Liver (tissue), 8 donors: ENCODE measurements at regions not wholly inside any gene's neighbourhood (a gene's known extent, or its start where the extent isn't known, plus 50 kb on each side); places are given as distances from the start of the nearest gene placed in this dataset.
A peak's percentile ranks its signal among the peaks of the same experiment; 100 is the strongest.

Source experiments
- DNase-seq: peaks from one replicate; pipeline ENCODE4 v3.0.0-alpha.2; 2017; ENCODE audit warnings: low spot score
- H3K27ac ChIP-seq, 2 donors: one replicate each; pipeline ENCODE4 v1.7.0; 2013; ENCODE audit warnings: inconsistent platforms in 2 of 2, low read length in 2 of 2, control low read depth in 1 of 2, low read depth in 1 of 2, mild to moderate bottlenecking in 1 of 2
- H3K27me3 ChIP-seq, 4 donors: one replicate each; pipeline versions ENCODE4 v1.6.1 to v1.7.0; 2013; ENCODE audit warnings: low read length in 3 of 4, inconsistent platforms in 1 of 4, mild to moderate bottlenecking in 1 of 4, moderate library complexity in 1 of 4; ENCODE audit not compliant: control insufficient read depth in 4 of 4, insufficient read depth in 4 of 4
- H3K36me3 ChIP-seq, 4 donors: one replicate each; pipeline versions ENCODE4 v1.6.1 to v1.7.0; 2013; ENCODE audit warnings: low read length in 3 of 4, mild to moderate bottlenecking in 3 of 4, low read depth in 1 of 4, moderate library complexity in 1 of 4; ENCODE audit not compliant: control insufficient read depth in 4 of 4, insufficient read depth in 3 of 4
- H3K4me1 ChIP-seq, 4 donors: one replicate each; pipeline versions ENCODE4 v1.6.1 to v1.7.0; 2013; ENCODE audit warnings: low read length in 3 of 4, mild to moderate bottlenecking in 3 of 4, moderate library complexity in 1 of 4; ENCODE audit not compliant: control insufficient read depth in 4 of 4, insufficient read depth in 4 of 4
- H3K4me3 ChIP-seq, 3 donors: one replicate each; pipeline versions ENCODE4 v1.6.1 to v1.7.0; 2013; ENCODE audit warnings: low read length in 3 of 3, control low read depth in 1 of 3, low read depth in 1 of 3, mild to moderate bottlenecking in 1 of 3
- H3K9ac ChIP-seq, 2 donors: one replicate each; pipeline ENCODE4 v1.7.0; 2013; ENCODE audit warnings: low read length in 2 of 2, mild to moderate bottlenecking in 2 of 2, moderate library complexity in 2 of 2, control low read depth in 1 of 2, low read depth in 1 of 2
- H3K9me3 ChIP-seq, 4 donors: one replicate each; pipeline versions ENCODE4 v1.6.1 to v1.7.0; 2013; ENCODE audit warnings: low read length in 3 of 4; ENCODE audit not compliant: control insufficient read depth in 4 of 4
- ATF3 ChIP-seq: IDR thresholded peaks from 2 replicates; pipeline ENCODE4 v1.6.1; 2016; ENCODE audit warnings: antibody characterized with exemption
- EGR1 ChIP-seq, 2 donors: IDR thresholded peaks; 2 replicates each; pipeline ENCODE4 v1.6.1; 2016 to 2018; ENCODE audit warnings: antibody characterized with exemption in 2 of 2, low read depth in 2 of 2
- FOXA1 ChIP-seq: IDR thresholded peaks from 2 replicates; pipeline ENCODE4 v1.6.1; 2016; ENCODE audit warnings: antibody characterized with exemption
- HNF4A ChIP-seq, 2 donors: conservative IDR thresholded peaks; 2 replicates each; pipeline ENCODE4 v1.6.1; 2016; ENCODE audit warnings: antibody characterized with exemption in 2 of 2, mild to moderate bottlenecking in 2 of 2
- HNF4G ChIP-seq: IDR thresholded peaks from 2 replicates; pipeline ENCODE4 v1.6.1; 2016; ENCODE audit warnings: antibody characterized with exemption
- JUND ChIP-seq, 2 donors: IDR thresholded peaks; 2 replicates each; pipeline ENCODE4 v1.6.1; 2016; ENCODE audit warnings: antibody characterized with exemption in 2 of 2
- NR2F2 ChIP-seq: IDR thresholded peaks from 2 replicates; pipeline ENCODE4 v1.6.1; 2016; ENCODE audit warnings: antibody characterized with exemption
- RAD21 ChIP-seq, 2 donors: IDR thresholded peaks; 2 replicates each; pipeline ENCODE4 v1.6.1; 2016; ENCODE audit warnings: antibody characterized with exemption in 2 of 2, mild to moderate bottlenecking in 2 of 2
- RXRA ChIP-seq, 2 donors: IDR thresholded peaks; 2 replicates each; pipeline ENCODE4 v1.6.1; 2017 to 2018; ENCODE audit warnings: antibody characterized with exemption in 2 of 2, mild to moderate bottlenecking in 1 of 2
- SP1 ChIP-seq: IDR thresholded peaks from 2 replicates; pipeline ENCODE4 v1.6.1; 2018; ENCODE audit warnings: antibody characterized with exemption, mild to moderate bottlenecking
- TAF1 ChIP-seq: conservative IDR thresholded peaks from 2 replicates; pipeline ENCODE4 v1.6.1; 2016; ENCODE audit warnings: antibody characterized with exemption, mild to moderate bottlenecking
- ZBTB33 ChIP-seq: IDR thresholded peaks from 2 replicates; pipeline ENCODE4 v1.6.1; 2016; ENCODE audit warnings: antibody characterized with exemption
- WGBS: extraction: QIAGEN DNeasy Blood & Tissue Kit; methylation state at CpG from one replicate; pipeline ENCODE4 v1.1.7; 2013; 5-methylcytosine and 5-hydroxymethylcytosine counted together
- TF ChIP-seq, protein P1 (sequence below): fragments of 150-350 bp; IDR thresholded peaks from 2 replicates; pipeline ENCODE4 v1.5.1; 2017; ENCODE audit warnings: improper control_type of control experiment, low read depth, low read length; ENCODE audit not compliant: missing input control
- TF ChIP-seq, protein P2 (sequence below): IDR thresholded peaks from 2 replicates; pipeline ENCODE4 v1.6.1; 2016; ENCODE audit warnings: antibody characterized with exemption, mild to moderate bottlenecking
- donor health status: healthy.
- donor health status: healthy.
- donor health status: healthy.
- donor health status: healthy.
- donor health status: healthy.

- Histone ChIP-seq H3K9me3 (no peaks in the 10 kb centered on the region), H3K27me3 (no peaks in the 10 kb centered on the region), H3K36me3 (no peaks in the 10 kb centered on the region), H3K4me1 (no peaks in the 10 kb centered on the region), H3K4me3 (no peak overlapping the region), H3K9ac (no peak overlapping the region), H3K27ac (peak overlapping the region in 1 of 2 donors; percentile 22)
- DNase-seq, result no peak
- TF ChIP-seq, protein P1, sequence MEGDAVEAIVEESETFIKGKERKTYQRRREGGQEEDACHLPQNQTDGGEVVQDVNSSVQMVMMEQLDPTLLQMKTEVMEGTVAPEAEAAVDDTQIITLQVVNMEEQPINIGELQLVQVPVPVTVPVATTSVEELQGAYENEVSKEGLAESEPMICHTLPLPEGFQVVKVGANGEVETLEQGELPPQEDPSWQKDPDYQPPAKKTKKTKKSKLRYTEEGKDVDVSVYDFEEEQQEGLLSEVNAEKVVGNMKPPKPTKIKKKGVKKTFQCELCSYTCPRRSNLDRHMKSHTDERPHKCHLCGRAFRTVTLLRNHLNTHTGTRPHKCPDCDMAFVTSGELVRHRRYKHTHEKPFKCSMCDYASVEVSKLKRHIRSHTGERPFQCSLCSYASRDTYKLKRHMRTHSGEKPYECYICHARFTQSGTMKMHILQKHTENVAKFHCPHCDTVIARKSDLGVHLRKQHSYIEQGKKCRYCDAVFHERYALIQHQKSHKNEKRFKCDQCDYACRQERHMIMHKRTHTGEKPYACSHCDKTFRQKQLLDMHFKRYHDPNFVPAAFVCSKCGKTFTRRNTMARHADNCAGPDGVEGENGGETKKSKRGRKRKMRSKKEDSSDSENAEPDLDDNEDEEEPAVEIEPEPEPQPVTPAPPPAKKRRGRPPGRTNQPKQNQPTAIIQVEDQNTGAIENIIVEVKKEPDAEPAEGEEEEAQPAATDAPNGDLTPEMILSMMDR, result no peak
- TF ChIP-seq RXRA (IDR thresholded peaks at IDR 0.05) (no peak), ATF3 (no peak), RAD21 (IDR thresholded peaks at IDR 0.05) (no peak), HNF4A (conservative IDR thresholded peaks at IDR 0.05) (no peak), TAF1 (no peak), EGR1 (IDR thresholded peaks at IDR 0.05; ENCODE audit: low read depth in 2 of 2) (no peak), JUND (IDR thresholded peaks at IDR 0.05) (no peak)
- WGBS, result 67% methylated on average over 4 of the region's 4 CpGs
Observed at GRCh38 chr1:55329808-55330432, 114.8 kb upstream of the USP24 start.

DNA sequence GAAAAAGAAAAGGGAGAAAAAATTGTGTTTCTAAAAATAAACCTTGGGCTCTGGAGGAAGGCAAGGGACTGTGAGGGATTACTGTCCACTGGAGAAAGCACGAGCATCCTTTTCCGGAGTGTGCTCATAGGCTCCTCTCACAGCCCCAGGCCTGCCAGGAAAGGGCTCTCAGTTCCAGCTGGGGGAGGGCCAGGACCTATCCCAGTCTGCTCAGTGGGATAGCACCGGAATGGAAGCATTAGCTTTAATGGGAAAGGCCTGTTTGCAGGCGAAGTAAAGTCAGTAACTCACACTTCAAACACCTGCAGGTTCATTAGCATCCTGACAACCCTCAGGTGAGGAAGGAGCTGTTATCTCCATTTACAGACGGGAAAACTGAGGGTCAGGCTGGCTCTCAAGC is 113.9 kb upstream of the USP24 start:
- Histone ChIP-seq H3K27ac (peak overlapping the region in 1 of 2 donors; percentile 22), H3K4me1 (no peaks in the 10 kb centered on the region), H3K9ac (no peak overlapping the region), H3K27me3 (no peaks in the 10 kb centered on the region), H3K9me3 (no peaks in the 10 kb centered on the region), H3K36me3 (no peaks in the 10 kb centered on the region), H3K4me3 (no peak overlapping the region)
- TF ChIP-seq SP1, result peak; percentile 14
- TF ChIP-seq RAD21 (IDR thresholded peaks at IDR 0.05), result peak in 1 of 2 donors; percentile 3
- no peak for TF ChIP-seq FOXA1
- TF ChIP-seq NR2F2, result peak; percentile 47
- DNase-seq, result no peak
- WGBS, result 73% methylated on average over 5 of the region's 5 CpGs

GRCh38 chr1:55326496-55327243 is 111.5 kb upstream of the USP24 start:
- TF ChIP-seq HNF4G (no peak), FOXA1 (no peak), SP1 (no peak), EGR1 (IDR thresholded peaks at IDR 0.05; ENCODE audit: low read depth in 2 of 2) (no peak), ZBTB33 (no peak), RAD21 (IDR thresholded peaks at IDR 0.05) (no peak), HNF4A (conservative IDR thresholded peaks at IDR 0.05) (no peak), ATF3 (no peak)
- TF ChIP-seq, protein P2, sequence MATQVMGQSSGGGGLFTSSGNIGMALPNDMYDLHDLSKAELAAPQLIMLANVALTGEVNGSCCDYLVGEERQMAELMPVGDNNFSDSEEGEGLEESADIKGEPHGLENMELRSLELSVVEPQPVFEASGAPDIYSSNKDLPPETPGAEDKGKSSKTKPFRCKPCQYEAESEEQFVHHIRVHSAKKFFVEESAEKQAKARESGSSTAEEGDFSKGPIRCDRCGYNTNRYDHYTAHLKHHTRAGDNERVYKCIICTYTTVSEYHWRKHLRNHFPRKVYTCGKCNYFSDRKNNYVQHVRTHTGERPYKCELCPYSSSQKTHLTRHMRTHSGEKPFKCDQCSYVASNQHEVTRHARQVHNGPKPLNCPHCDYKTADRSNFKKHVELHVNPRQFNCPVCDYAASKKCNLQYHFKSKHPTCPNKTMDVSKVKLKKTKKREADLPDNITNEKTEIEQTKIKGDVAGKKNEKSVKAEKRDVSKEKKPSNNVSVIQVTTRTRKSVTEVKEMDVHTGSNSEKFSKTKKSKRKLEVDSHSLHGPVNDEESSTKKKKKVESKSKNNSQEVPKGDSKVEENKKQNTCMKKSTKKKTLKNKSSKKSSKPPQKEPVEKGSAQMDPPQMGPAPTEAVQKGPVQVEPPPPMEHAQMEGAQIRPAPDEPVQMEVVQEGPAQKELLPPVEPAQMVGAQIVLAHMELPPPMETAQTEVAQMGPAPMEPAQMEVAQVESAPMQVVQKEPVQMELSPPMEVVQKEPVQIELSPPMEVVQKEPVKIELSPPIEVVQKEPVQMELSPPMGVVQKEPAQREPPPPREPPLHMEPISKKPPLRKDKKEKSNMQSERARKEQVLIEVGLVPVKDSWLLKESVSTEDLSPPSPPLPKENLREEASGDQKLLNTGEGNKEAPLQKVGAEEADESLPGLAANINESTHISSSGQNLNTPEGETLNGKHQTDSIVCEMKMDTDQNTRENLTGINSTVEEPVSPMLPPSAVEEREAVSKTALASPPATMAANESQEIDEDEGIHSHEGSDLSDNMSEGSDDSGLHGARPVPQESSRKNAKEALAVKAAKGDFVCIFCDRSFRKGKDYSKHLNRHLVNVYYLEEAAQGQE, result no peak
- Histone ChIP-seq H3K9me3 (no peaks in the 10 kb centered on the region), H3K4me1 (no peaks in the 10 kb centered on the region), H3K27ac (no peak overlapping the region), H3K4me3 (no peak overlapping the region), H3K27me3 (no peaks in the 10 kb centered on the region), H3K36me3 (no peaks in the 10 kb centered on the region), H3K9ac (no peak overlapping the region)
- 83% methylated on average over 14 of the region's 14 CpGs for WGBS
- DNase-seq, result peak; percentile 4
